Spleen (tissue), 11 donors: ENCODE measurements at regions not wholly inside any gene's neighbourhood (a gene's known extent, or its start where the extent isn't known, plus 50 kb on each side); places are given as distances from the start of the nearest gene placed in this dataset.

Experiments used
- DNase-seq: peaks from one replicate; pipeline ENCODE4 v3.0.0-alpha.2; 2020
- H3K27ac ChIP-seq, 8 donors: fragments of 200-600 bp; sonication (generic) in 7 of 8; 1 replicate in 4 of 8; 2 replicates in 4 of 8; pipeline versions ENCODE4 v1.5.0 to v1.8.0; 2016 to 2021; ENCODE audit warnings: inconsistent platforms in 4 of 8, mild to moderate bottlenecking in 4 of 8, moderate library complexity in 1 of 8
- H3K27me3 ChIP-seq, 7 donors: fragments of 200-600 bp; sonication (generic) in 6 of 7; replicated peaks in 1 of 7; 1 replicate in 4 of 7; 2 replicates in 3 of 7; pipeline versions ENCODE4 v1.5.0 to v1.8.0; 2016 to 2021; ENCODE audit warnings: inconsistent platforms in 3 of 7, mild to moderate bottlenecking in 1 of 7
- H3K36me3 ChIP-seq, 6 donors: fragments of 200-600 bp; sonication (generic) in 5 of 6; 1 replicate in 4 of 6; 2 replicates in 2 of 6; pipeline versions ENCODE4 v1.5.0 to v1.8.0; 2016 to 2021; ENCODE audit warnings: inconsistent platforms in 2 of 6
- H3K4me1 ChIP-seq, 6 donors: fragments of 200-600 bp; sonication (generic) in 5 of 6; 1 replicate in 3 of 6; 2 replicates in 3 of 6; pipeline versions ENCODE4 v1.5.0 to v1.8.0; 2016 to 2021; ENCODE audit warnings: inconsistent platforms in 3 of 6
- H3K4me3 ChIP-seq, 8 donors: fragments of 200-600 bp; sonication (generic) in 7 of 8; 1 replicate in 4 of 8; 2 replicates in 4 of 8; pipeline versions ENCODE4 v1.5.0 to v1.8.0; 2016 to 2021; ENCODE audit warnings: inconsistent platforms in 4 of 8, mild to moderate bottlenecking in 4 of 8, moderate library complexity in 2 of 8
- H3K9me3 ChIP-seq, 8 donors: fragments of 200-600 bp; sonication (generic) in 7 of 8; 1 replicate in 4 of 8; 2 replicates in 4 of 8; pipeline versions ENCODE4 v1.5.0 to v1.8.0; 2016 to 2021; ENCODE audit warnings: inconsistent platforms in 4 of 8
- POLR2A ChIP-seq, 3 donors: fragments of 450-650 bp; IDR thresholded peaks; one replicate each; pipeline ENCODE4 v1.5.1; 2017; ENCODE audit warnings: antibody characterized with exemption in 3 of 3, mild to moderate bottlenecking in 1 of 3
- POLR2AphosphoS5 ChIP-seq, 3 donors: sonication (generic); formaldehyde crosslinking; IDR thresholded peaks; one replicate each; pipeline ENCODE4 v1.5.1; 2017; ENCODE audit warnings: antibody characterized with exemption in 3 of 3
- WGBS, 5 donors: extraction: QIAGEN DNeasy Blood & Tissue Kit in 3 of 5; methylation state at CpG; one replicate each; pipeline versions ENCODE4 v1.1.5 to v1.1.7; 2013 to 2018; 5-methylcytosine and 5-hydroxymethylcytosine counted together
- intact Hi-C: fragments of 100-400 bp; cut with DNase I; formaldehyde crosslinking; loops from one replicate; pipeline ENCODE4 v1.15.0; 2023; ENCODE audit warnings: low total_unique reads
- TF ChIP-seq, protein P1 (sequence below), 11 experiments: fragments of 200-600 bp in 7 of 11; fragments of 450-650 bp in 4 of 11; sonication (generic) in 4 of 11; IDR thresholded peaks in 8 of 11; conservative IDR thresholded peaks in 3 of 11; 1 replicate in 7 of 11; 2 replicates in 4 of 11; pipeline versions ENCODE4 v1.4.0 to v1.8.0; 2016 to 2021; ENCODE audit warnings: antibody characterized with exemption in 11 of 11, inconsistent platforms in 4 of 11, mild to moderate bottlenecking in 1 of 11
- donor health status: healthy with polysubstance abuse.
- donor health status: DM: no; HTN: no; CAD: no; lungs with moderate emphysema.
- donor health status: DM: no; HTN: no; CAD: no.
- donor health status: Bipolar disorder and iron deficiency.
- donor health status: healthy.
- donor health status: DM: no; HTN: no; CAD: no.
- donor health status: DM: yes; HTN: yes; CAD: no.

DNA sequence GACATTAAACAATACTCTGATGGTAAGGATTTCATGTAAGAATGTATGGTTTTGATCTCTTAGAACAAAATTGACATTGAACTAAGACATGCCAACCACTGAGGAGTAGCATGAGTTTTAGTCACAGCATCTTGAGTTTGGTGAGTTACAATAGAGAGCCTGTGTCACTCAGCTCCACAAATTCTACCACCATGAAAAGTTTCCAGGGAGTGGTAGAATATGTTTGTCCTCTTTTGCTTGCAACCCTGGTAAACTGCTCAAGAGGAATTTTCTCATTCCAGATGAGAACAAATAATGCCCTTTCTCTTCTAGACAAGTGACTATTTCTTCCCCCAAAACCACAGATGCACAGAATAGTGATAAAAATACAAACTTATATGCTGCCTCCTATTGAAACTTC, 502.0 kb upstream of the VRK2 start:
- no peak overlapping the region for H3K4me3 ChIP-seq
- intact Hi-C loops = no loop called here
- TF ChIP-seq, protein P1, sequence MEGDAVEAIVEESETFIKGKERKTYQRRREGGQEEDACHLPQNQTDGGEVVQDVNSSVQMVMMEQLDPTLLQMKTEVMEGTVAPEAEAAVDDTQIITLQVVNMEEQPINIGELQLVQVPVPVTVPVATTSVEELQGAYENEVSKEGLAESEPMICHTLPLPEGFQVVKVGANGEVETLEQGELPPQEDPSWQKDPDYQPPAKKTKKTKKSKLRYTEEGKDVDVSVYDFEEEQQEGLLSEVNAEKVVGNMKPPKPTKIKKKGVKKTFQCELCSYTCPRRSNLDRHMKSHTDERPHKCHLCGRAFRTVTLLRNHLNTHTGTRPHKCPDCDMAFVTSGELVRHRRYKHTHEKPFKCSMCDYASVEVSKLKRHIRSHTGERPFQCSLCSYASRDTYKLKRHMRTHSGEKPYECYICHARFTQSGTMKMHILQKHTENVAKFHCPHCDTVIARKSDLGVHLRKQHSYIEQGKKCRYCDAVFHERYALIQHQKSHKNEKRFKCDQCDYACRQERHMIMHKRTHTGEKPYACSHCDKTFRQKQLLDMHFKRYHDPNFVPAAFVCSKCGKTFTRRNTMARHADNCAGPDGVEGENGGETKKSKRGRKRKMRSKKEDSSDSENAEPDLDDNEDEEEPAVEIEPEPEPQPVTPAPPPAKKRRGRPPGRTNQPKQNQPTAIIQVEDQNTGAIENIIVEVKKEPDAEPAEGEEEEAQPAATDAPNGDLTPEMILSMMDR (IDR thresholded peaks at IDR 0.05 in 8 of 11, conservative IDR thresholded peaks at IDR 0.05 in 3 of 11) = no peak
- TF ChIP-seq POLR2AphosphoS5 (IDR thresholded peaks at IDR 0.05) = no peak
- TF ChIP-seq POLR2A (IDR thresholded peaks at IDR 0.05) = no peak
- H3K27ac ChIP-seq = no peak overlapping the region
- no peaks in the 10 kb centered on the region for H3K4me1 ChIP-seq
- H3K36me3 ChIP-seq = no peaks in the 10 kb centered on the region
- DNase-seq = no peak
- no peaks in the 10 kb centered on the region for H3K9me3 ChIP-seq
- no peaks in the 10 kb centered on the region for H3K27me3 ChIP-seq

- Histone ChIP-seq H3K4me3 (no peak overlapping the region), H3K27ac (no peak overlapping the region), H3K36me3 (no peaks in the 10 kb centered on the region), H3K27me3 (no peaks in the 10 kb centered on the region), H3K4me1 (no peaks in the 10 kb centered on the region), H3K9me3 (peaks cover 0 to 12% (median 10%) of the 10 kb centered on the region in 8 donors)
- TF ChIP-seq, protein P1 (IDR thresholded peaks at IDR 0.05 in 8 of 11, conservative IDR thresholded peaks at IDR 0.05 in 3 of 11) = no peak
- TF ChIP-seq POLR2AphosphoS5 (IDR thresholded peaks at IDR 0.05) (no peak), POLR2A (IDR thresholded peaks at IDR 0.05) (no peak)
- intact Hi-C loops = no loop called here
- DNase-seq = no peak
Observed at GRCh38 chr2:57546478-57546877, 500.1 kb upstream of the VRK2 start.

DNA sequence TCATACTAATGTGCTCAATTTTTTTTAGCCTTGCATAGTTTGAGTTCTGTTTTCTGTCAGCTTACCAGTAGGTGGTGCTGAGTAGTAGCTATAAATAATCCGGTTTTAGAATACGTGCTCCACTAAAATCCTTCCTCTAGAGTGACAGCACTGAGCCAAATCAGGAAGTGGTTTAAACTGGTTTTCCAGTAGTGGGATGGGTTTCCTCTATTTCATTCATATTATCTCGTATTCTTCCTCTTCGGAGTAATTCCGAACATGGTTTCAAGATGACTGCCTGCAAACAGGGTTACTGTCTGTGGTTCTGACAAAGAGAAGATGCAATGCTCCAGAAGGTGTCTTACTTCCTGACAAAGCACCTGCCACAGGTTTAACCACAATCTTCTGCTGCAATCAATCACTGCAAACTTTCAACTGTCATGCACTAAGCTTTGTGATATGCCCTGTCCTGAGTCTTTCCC, 496.9 kb upstream of the VRK2 start:
- peaks cover 0 to 15% (median 12%) of the 10 kb centered on the region in 8 donors for H3K9me3 ChIP-seq
- no peak overlapping the region for H3K4me3 ChIP-seq
- no peak for DNase-seq
- TF ChIP-seq, protein P1 (IDR thresholded peaks at IDR 0.05 in 8 of 11, conservative IDR thresholded peaks at IDR 0.05 in 3 of 11) = peak in 1 of 11 experiments; percentile 7
- TF ChIP-seq POLR2AphosphoS5 (IDR thresholded peaks at IDR 0.05) = no peak
- TF ChIP-seq POLR2A (IDR thresholded peaks at IDR 0.05) = no peak
- 14 to 24% (median 16%) methylated on average over 5 of the region's 5 CpGs for WGBS, 5 donors
- no peaks in the 10 kb centered on the region for H3K27me3 ChIP-seq
- no peaks in the 10 kb centered on the region for H3K36me3 ChIP-seq
- H3K27ac ChIP-seq = no peak overlapping the region
- H3K4me1 ChIP-seq = no peaks in the 10 kb centered on the region
- intact Hi-C loops = no loop called here

GRCh38 chr2:57550912-57551311, 495.7 kb upstream of the VRK2 start:
- WGBS, 5 donors = 41 to 85% (median 65%) methylated on average over 2 of the region's 2 CpGs
- no peak for TF ChIP-seq POLR2AphosphoS5 (IDR thresholded peaks at IDR 0.05)
- TF ChIP-seq, protein P1 (IDR thresholded peaks at IDR 0.05 in 8 of 11, conservative IDR thresholded peaks at IDR 0.05 in 3 of 11) = no peak
- TF ChIP-seq POLR2A (IDR thresholded peaks at IDR 0.05) = no peak
- Histone ChIP-seq H3K27ac (no peak overlapping the region), H3K9me3 (peaks cover 0 to 26% (median 14%) of the 10 kb centered on the region in 8 donors), H3K36me3 (no peaks in the 10 kb centered on the region), H3K4me3 (no peak overlapping the region), H3K27me3 (no peaks in the 10 kb centered on the region), H3K4me1 (no peaks in the 10 kb centered on the region)
- DNase-seq = no peak
- intact Hi-C loops = no loop called here
